Neuronal stem cell (in vitro differentiated cells): ENCODE measurements at regions not wholly inside any gene's neighbourhood (a gene's known extent, or its start where the extent isn't known, plus 50 kb on each side); places are given as distances from the start of the nearest gene placed in this dataset.

ENCODE experiments used
- DNase-seq: peaks from one replicate; pipeline ENCODE4 v3.0.0-alpha.2; 2013; ENCODE audit warnings: low spot score
- H2AFZ ChIP-seq: one replicate; pipeline ENCODE4 v1.6.1; 2013; ENCODE audit warnings: mild to moderate bottlenecking, low read length, inconsistent platforms
- H2AK5ac ChIP-seq: 2 replicates; pipeline ENCODE4 v1.6.1; 2013; ENCODE audit warnings: low read depth, mild to moderate bottlenecking, inconsistent platforms, low read length, moderate library complexity, mixed read lengths
- H2BK120ac ChIP-seq: 2 replicates; pipeline ENCODE4 v1.6.1; 2013; ENCODE audit warnings: low read depth, mild to moderate bottlenecking, inconsistent platforms, low read length, moderate library complexity, mixed read lengths
- H2BK12ac ChIP-seq: one replicate; pipeline ENCODE4 v1.6.1; 2013; ENCODE audit warnings: low read length, inconsistent platforms
- H2BK15ac ChIP-seq: 2 replicates; pipeline ENCODE4 v1.6.1; 2013; ENCODE audit warnings: mild to moderate bottlenecking, low read length, inconsistent platforms, mixed read lengths
- H2BK5ac ChIP-seq: one replicate; pipeline ENCODE4 v1.6.1; 2013; ENCODE audit warnings: inconsistent platforms, mild to moderate bottlenecking, low read length, moderate library complexity
- H3K14ac ChIP-seq: one replicate; pipeline ENCODE4 v1.6.1; 2013; ENCODE audit warnings: low read length, inconsistent platforms
- H3K18ac ChIP-seq: 2 replicates; pipeline ENCODE4 v1.6.1; 2013; ENCODE audit warnings: low read length, inconsistent platforms
- H3K23ac ChIP-seq: 2 replicates; pipeline ENCODE4 v1.6.1; 2013; ENCODE audit warnings: low read depth, mild to moderate bottlenecking, mixed read lengths, low read length, inconsistent platforms; ENCODE audit not compliant: poor library complexity
- H3K27ac ChIP-seq: replicated peaks from 3 replicates; pipeline ENCODE4 v1.5.1; 2013; ENCODE audit warnings: low read length, inconsistent platforms
- H3K27me3 ChIP-seq, 3 experiments: 2 replicates each; pipeline ENCODE4 v1.6.1; 2013; ENCODE audit warnings: low read length in 3 of 3, mild to moderate bottlenecking in 2 of 3, inconsistent platforms in 1 of 3, low read depth in 1 of 3, mixed read lengths in 1 of 3, moderate library complexity in 1 of 3; ENCODE audit not compliant: control insufficient read depth in 3 of 3, insufficient read depth in 3 of 3
- H3K36me3 ChIP-seq, 2 donors: replicated peaks in 1 of 2; 2 replicates each; pipeline ENCODE4 v1.6.1; 2013; ENCODE audit warnings: low read length in 2 of 2; ENCODE audit not compliant: control insufficient read depth in 2 of 2, insufficient read depth in 2 of 2
- H3K4ac ChIP-seq: 2 replicates; pipeline ENCODE4 v1.6.1; 2013; ENCODE audit warnings: inconsistent platforms, mild to moderate bottlenecking, low read length, moderate library complexity
- H3K4me1 ChIP-seq, 2 donors: 1 replicate in 1 of 2; 2 replicates in 1 of 2; pipeline ENCODE4 v1.6.1; 2013; ENCODE audit warnings: low read length in 2 of 2, low read depth in 1 of 2; ENCODE audit not compliant: control insufficient read depth in 2 of 2, insufficient read depth in 1 of 2
- H3K4me2 ChIP-seq: one replicate; pipeline ENCODE4 v1.6.1; 2013; ENCODE audit warnings: mild to moderate bottlenecking, low read length, inconsistent platforms; ENCODE audit not compliant: insufficient read depth, poor library complexity, severe bottlenecking
- H3K4me3 ChIP-seq, 2 donors: 2 replicates each; pipeline ENCODE4 v1.5.1; 2013; ENCODE audit warnings: low read length in 2 of 2, mild to moderate bottlenecking in 2 of 2, inconsistent platforms in 1 of 2, moderate library complexity in 1 of 2
- H3K79me1 ChIP-seq: one replicate; pipeline ENCODE4 v1.6.1; 2013; ENCODE audit warnings: low read depth, mild to moderate bottlenecking, inconsistent platforms, low read length, moderate library complexity
- H3K9ac ChIP-seq: one replicate; pipeline ENCODE4 v1.6.1; 2013; ENCODE audit warnings: mild to moderate bottlenecking, low read depth, low read length, inconsistent platforms; ENCODE audit not compliant: poor library complexity
- H3K9me3 ChIP-seq, 2 donors: replicated peaks in 1 of 2; 2 replicates each; pipeline versions ENCODE3 to v1.6.1; 2013; ENCODE audit warnings: low read length in 2 of 2, mild to moderate bottlenecking in 2 of 2, inconsistent platforms in 1 of 2, low read depth in 1 of 2, mixed read lengths in 1 of 2, moderate library complexity in 1 of 2; ENCODE audit not compliant: control insufficient read depth in 2 of 2, insufficient read depth in 1 of 2
- H4K8ac ChIP-seq: one replicate; pipeline ENCODE4 v1.6.1; 2013; ENCODE audit warnings: low read depth, mild to moderate bottlenecking, inconsistent platforms, low read length, moderate library complexity
- H4K91ac ChIP-seq: one replicate; pipeline ENCODE4 v1.6.1; 2013; ENCODE audit warnings: low read length, low read depth, mild to moderate bottlenecking, inconsistent platforms; ENCODE audit not compliant: poor library complexity
- WGBS, 2 donors: extraction: QIAGEN DNeasy Blood & Tissue Kit; methylation state at CpG; one replicate each; pipeline ENCODE4 v1.1.7; 2013; ENCODE audit warnings: missing lambda C conversion rate in 2 of 2, mixed read lengths in 1 of 2; ENCODE audit not compliant: insufficient read length in 2 of 2, insufficient replicate concordance in 1 of 2; ENCODE audit errors: extremely low coverage in 2 of 2; 5-methylcytosine and 5-hydroxymethylcytosine counted together

- Histone ChIP-seq H3K4me3 (no peak overlapping the region), H3K27me3 (no peaks in the 10 kb centered on the region), H4K8ac (no peak overlapping the region), H3K14ac (no peak overlapping the region), H2AFZ (no peak overlapping the region), H2BK5ac (no peak overlapping the region), H3K4me1 (no peaks in the 10 kb centered on the region), H3K79me1 (no peaks in the 10 kb centered on the region), H2BK15ac (no peak overlapping the region), H3K23ac (no peak overlapping the region), H4K91ac (no peak overlapping the region), H3K4me2 (no peak overlapping the region), H3K27ac (no peak overlapping the region), H3K4ac (no peak overlapping the region), H2BK120ac (no peak overlapping the region), H3K18ac (no peak overlapping the region), H3K9me3 (no peaks in the 10 kb centered on the region), H3K36me3 (no peaks in the 10 kb centered on the region), H3K9ac (no peak overlapping the region), H2BK12ac (no peak overlapping the region), H2AK5ac (no peak overlapping the region)
- no peak for DNase-seq
- no CpG with 5 or more reads among the region's 3 CpGs for WGBS, 2 donors
Measured at GRCh38 chr9:10899509-10899908, 286.7 kb upstream of the PTPRD start.

- no peak overlapping the region for H4K91ac ChIP-seq
- H2BK12ac ChIP-seq: no peak overlapping the region
- H3K4ac ChIP-seq: no peak overlapping the region
- H3K27me3 ChIP-seq: no peaks in the 10 kb centered on the region
- H3K4me1 ChIP-seq: no peaks in the 10 kb centered on the region
- H2BK5ac ChIP-seq: no peak overlapping the region
- no CpG with 5 or more reads among the region's 1 CpG for WGBS, 2 donors
- H3K4me2 ChIP-seq: no peak overlapping the region
- no peak overlapping the region for H3K9ac ChIP-seq
- H3K18ac ChIP-seq: no peak overlapping the region
- no peak overlapping the region for H3K27ac ChIP-seq
- DNase-seq: no peak
- no peak overlapping the region for H2AK5ac ChIP-seq
- H2BK15ac ChIP-seq: no peak overlapping the region
- H3K14ac ChIP-seq: no peak overlapping the region
- no peak overlapping the region for H2AFZ ChIP-seq
- no peak overlapping the region for H2BK120ac ChIP-seq
- no peaks in the 10 kb centered on the region for H3K36me3 ChIP-seq
- H3K79me1 ChIP-seq: no peaks in the 10 kb centered on the region
- no peak overlapping the region for H3K23ac ChIP-seq
- H3K9me3 ChIP-seq: no peaks in the 10 kb centered on the region
- no peak overlapping the region for H4K8ac ChIP-seq
- no peak overlapping the region for H3K4me3 ChIP-seq
Measured at GRCh38 chr9:10903969-10904368, 291.2 kb upstream of the PTPRD start.

GRCh38 chr9:10910779-10911178, 298.0 kb upstream of the PTPRD start:
- Histone ChIP-seq H3K14ac (no peak overlapping the region), H3K23ac (no peak overlapping the region), H3K9ac (no peak overlapping the region), H3K9me3 (peaks cover 0 to 1% of the 10 kb centered on the region in 2 donors), H2BK12ac (no peak overlapping the region), H2AK5ac (peak overlapping the region; percentile 63), H3K4me2 (no peak overlapping the region), H4K91ac (no peak overlapping the region), H3K18ac (no peak overlapping the region), H3K4me1 (peaks cover 0 to 3% of the 10 kb centered on the region in 2 donors), H4K8ac (no peak overlapping the region), H3K27me3 (no peaks in the 10 kb centered on the region), H3K4ac (no peak overlapping the region), H2BK5ac (no peak overlapping the region), H2BK15ac (no peak overlapping the region), H3K36me3 (no peaks in the 10 kb centered on the region), H3K79me1 (no peaks in the 10 kb centered on the region), H3K27ac (no peak overlapping the region), H2BK120ac (no peak overlapping the region), H3K4me3 (no peak overlapping the region), H2AFZ (no peak overlapping the region)
- no peak for DNase-seq
- WGBS, 2 donors: no CpG with 5 or more reads among the region's 25 CpGs

GRCh38 chr9:10911373-10911772, 298.6 kb upstream of the PTPRD start:
- Histone ChIP-seq H2BK12ac (no peak overlapping the region), H3K9me3 (peaks cover 0 to 1% of the 10 kb centered on the region in 2 donors), H2AK5ac (no peak overlapping the region), H3K4me1 (peaks cover 0 to 3% of the 10 kb centered on the region in 2 donors), H2BK15ac (no peak overlapping the region), H3K4me3 (no peak overlapping the region), H3K18ac (no peak overlapping the region), H3K14ac (no peak overlapping the region), H3K4me2 (no peak overlapping the region), H4K91ac (no peak overlapping the region), H3K23ac (no peak overlapping the region), H3K4ac (no peak overlapping the region), H3K27me3 (no peaks in the 10 kb centered on the region), H2BK5ac (no peak overlapping the region), H2BK120ac (no peak overlapping the region), H3K36me3 (no peaks in the 10 kb centered on the region), H4K8ac (no peak overlapping the region), H3K79me1 (no peaks in the 10 kb centered on the region), H2AFZ (no peak overlapping the region), H3K27ac (no peak overlapping the region), H3K9ac (no peak overlapping the region)
- WGBS, 2 donors: no CpG with 5 or more reads among the region's 6 CpGs
- DNase-seq: no peak
